ENCODE measurements at regions not wholly inside any gene's neighbourhood (a gene's known extent, or its start where the extent isn't known, plus 50 kb on each side); places are given as distances from the start of the nearest gene placed in this dataset.
"Not testable (repeated sequence)": the region's sequence is repeated elsewhere in the genome, so short reads cannot be mapped to it uniquely, and the experiment has no call there.

DNA sequence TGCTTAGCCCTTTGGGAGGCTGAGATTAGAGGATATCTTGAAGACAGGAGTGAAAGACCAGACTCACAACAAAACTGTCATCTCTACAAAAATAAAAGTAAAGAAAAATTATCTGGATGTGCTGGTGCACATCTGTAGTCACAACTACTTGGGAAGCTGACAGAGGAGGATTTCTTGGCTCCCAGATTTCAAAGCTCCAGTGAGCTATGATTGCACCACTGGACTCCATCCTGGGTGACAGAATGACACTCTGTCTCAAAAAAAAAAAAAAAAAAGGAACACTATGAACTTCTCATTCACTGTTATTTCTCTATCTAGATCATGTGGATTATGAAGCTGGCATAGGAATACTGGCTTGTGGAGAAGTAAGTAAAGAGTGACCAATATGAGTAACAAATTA lies 1400.0 kb downstream of the CDY2B start:
- FAIRE-seq, result no peak

GRCh38 chrY:16474053-16474452 lies 1406.0 kb downstream of the CDY2B start:
- no peak for FAIRE-seq

DNA sequence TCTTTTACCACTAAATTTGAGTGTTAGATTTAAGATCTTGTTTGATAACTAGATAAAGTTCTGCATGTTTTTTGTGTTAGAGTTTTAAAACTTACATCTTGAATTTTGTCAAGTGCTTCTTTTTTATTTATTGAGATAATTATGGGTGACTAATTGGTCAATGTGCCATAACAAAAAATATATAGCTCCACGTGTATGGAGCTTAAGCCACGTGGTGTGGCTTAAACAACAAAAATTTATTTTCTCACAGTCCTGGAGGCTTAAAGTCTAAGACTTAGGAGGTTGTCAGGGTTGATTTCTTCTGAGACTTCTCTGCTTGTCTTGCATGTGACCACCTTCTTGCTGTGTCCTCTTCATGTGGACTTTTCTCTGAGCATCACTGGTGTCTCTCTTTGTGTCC lies 1425.2 kb downstream of the CDY2B start:
- FAIRE-seq, result peak; percentile 37

DNA sequence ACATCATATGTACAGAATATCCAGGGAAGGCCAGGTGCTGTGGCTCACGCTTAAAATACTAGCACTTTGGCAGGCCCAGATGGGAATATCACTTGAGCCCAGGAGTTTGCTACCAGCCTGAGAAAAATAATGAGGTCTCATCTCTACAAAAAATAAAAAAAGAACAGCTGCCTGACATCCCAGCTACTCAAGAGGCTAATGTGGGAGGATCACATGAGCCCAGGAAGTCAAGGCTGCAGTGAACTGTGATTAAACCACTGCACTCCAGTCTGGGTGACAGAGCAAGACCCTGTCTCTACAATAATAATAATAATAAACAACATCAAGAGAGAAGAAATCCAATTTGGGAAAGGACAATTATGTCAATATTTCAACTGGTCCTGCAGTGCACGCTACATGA lies 1433.9 kb downstream of the CDY2B start:
- FAIRE-seq, result no peak

GRCh38 chrY:16409206-16409923 lies 1470.7 kb downstream of the CDY2B start:
- FAIRE-seq, result peak; percentile 56

DNA sequence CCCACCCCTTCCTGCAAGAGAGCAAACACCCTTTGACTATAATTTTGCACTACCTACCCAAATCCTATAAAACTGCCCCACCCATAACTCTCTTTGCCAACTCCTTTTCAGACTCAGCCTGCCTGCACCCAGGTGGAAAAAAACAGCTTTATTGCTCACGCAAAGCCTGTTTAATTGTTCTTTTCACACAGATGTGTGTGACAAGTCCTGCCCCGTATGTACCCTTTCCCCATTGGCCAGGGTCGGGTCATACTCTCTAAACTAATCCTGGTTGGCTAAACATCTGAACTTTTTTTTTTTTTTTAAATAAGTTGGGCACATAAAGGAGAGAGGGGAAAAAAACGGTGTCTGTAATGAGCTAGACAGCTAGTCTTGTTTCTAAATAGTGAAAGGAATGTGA lies 1500.6 kb downstream of the CDY2B start:
- peak; percentile 100 for FAIRE-seq

GRCh38 chrY:16341592-16341991 lies 1538.4 kb downstream of the CDY2B start:
- peak; percentile 100 for FAIRE-seq

- not testable (repeated sequence) for FAIRE-seq
Measured at GRCh38 chrY:16330032-16330758, 1549.8 kb downstream of the CDY2B start.

DNA sequence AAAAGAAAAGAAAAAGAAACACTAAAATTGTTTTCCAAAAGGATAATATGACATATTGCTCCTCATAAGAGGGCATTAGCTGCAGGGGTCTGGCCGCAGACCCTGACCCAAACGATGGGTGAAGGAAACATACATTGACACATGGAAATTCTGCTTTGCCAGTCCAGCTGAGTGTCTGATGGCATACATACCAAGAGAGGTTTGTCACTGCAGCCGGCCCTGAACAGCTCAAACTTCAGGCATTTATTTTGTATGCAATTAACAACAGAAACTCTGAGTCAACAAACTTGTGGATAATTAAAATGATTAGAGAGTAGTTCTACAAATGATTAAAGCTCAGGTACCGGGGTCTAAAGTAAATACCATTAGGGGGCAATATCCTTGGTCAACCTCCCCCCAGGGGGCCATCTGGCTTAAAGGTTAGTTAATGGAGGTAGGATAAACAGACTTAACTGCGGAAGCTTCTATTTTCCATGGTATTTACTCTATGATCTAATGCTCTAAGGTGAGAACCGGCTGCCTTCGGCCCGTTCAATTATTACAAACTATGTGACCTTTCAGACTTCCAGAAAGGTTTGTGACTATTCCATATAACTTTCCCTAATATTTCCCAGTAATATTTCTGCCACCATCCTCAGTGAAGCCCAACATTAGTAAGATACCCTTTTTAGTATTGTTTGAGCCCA lies 1550.7 kb downstream of the CDY2B start:
- peak; percentile 100 for FAIRE-seq

All from G401.6 (cell line).